ENCODE measurements at regions not wholly inside any gene's neighbourhood (a gene's known extent, or its start where the extent isn't known, plus 50 kb on each side); places are given as distances from the start of the nearest gene placed in this dataset.

GRCh38 chr15:39445931-39446330 is 134.9 kb upstream of the THBS1 start:
- Histone ChIP-seq H3K27ac (ENCODE audit: low read depth, low read length, poor library complexity, severe bottlenecking) (no peak overlapping the region), H3K9me2 (ENCODE audit: low read depth, low read length) (no peaks in the 10 kb centered on the region), H3K9me3 (ENCODE audit: low read length) (no peaks in the 10 kb centered on the region), H3K36me3 (ENCODE audit: insufficient read depth, low read length) (no peaks in the 10 kb centered on the region), H3K4me1 (ENCODE audit: insufficient read depth, low read length, severe bottlenecking) (no peaks in the 10 kb centered on the region), H3K9ac (ENCODE audit: low read length) (no peak overlapping the region), H4K20me1 (ENCODE audit: insufficient read depth, low read length) (no peaks in the 10 kb centered on the region), H3K27me3 (ENCODE audit: insufficient read depth, low read length) (no peaks in the 10 kb centered on the region), H3K4me3 (ENCODE audit: low read depth, low read length, poor library complexity, severe bottlenecking) (no peak overlapping the region), H3K4me2 (ENCODE audit: low read length) (no peak overlapping the region), H2AFZ (ENCODE audit: low read length) (no peak overlapping the region), H3K79me2 (ENCODE audit: insufficient read depth, low read length) (no peaks in the 10 kb centered on the region), H3F3A (ENCODE audit: insufficient read depth, low read length) (no peaks in the 10 kb centered on the region)
- TF ChIP-seq EZH2 (IDR thresholded peaks at IDR 0.05; ENCODE audit: borderline replicate concordance, low read length) (no peak), CTCF (IDR thresholded peaks at IDR 0.05; ENCODE audit: low read length) (no peak)

- Histone ChIP-seq H3K9ac (ENCODE audit: low read length) (no peak overlapping the region), H3K27me3 (ENCODE audit: insufficient read depth, low read length) (no peaks in the 10 kb centered on the region), H3K79me2 (ENCODE audit: insufficient read depth, low read length) (no peaks in the 10 kb centered on the region), H2AFZ (ENCODE audit: low read length) (no peak overlapping the region), H3K4me1 (ENCODE audit: insufficient read depth, low read length, severe bottlenecking) (no peaks in the 10 kb centered on the region), H3K4me2 (ENCODE audit: low read length) (no peak overlapping the region), H3K9me3 (ENCODE audit: low read length) (no peaks in the 10 kb centered on the region), H4K20me1 (ENCODE audit: insufficient read depth, low read length) (no peaks in the 10 kb centered on the region), H3K27ac (ENCODE audit: low read depth, low read length, poor library complexity, severe bottlenecking) (no peak overlapping the region), H3F3A (ENCODE audit: insufficient read depth, low read length) (no peaks in the 10 kb centered on the region), H3K9me2 (ENCODE audit: low read depth, low read length) (no peaks in the 10 kb centered on the region), H3K4me3 (ENCODE audit: low read depth, low read length, poor library complexity, severe bottlenecking) (no peak overlapping the region), H3K36me3 (ENCODE audit: insufficient read depth, low read length) (no peaks in the 10 kb centered on the region)
- no peak for TF ChIP-seq EZH2 (IDR thresholded peaks at IDR 0.05; ENCODE audit: borderline replicate concordance, low read length)
- TF ChIP-seq CTCF (IDR thresholded peaks at IDR 0.05; ENCODE audit: low read length): no peak
These were observed 133.5 kb upstream of the THBS1 start for GRCh38 chr15:39447346-39447745.

- Histone ChIP-seq H3K27me3 (ENCODE audit: insufficient read depth, low read length) (no peaks in the 10 kb centered on the region), H2AFZ (ENCODE audit: low read length) (no peak overlapping the region), H4K20me1 (ENCODE audit: insufficient read depth, low read length) (no peaks in the 10 kb centered on the region), H3K4me3 (ENCODE audit: low read depth, low read length, poor library complexity, severe bottlenecking) (no peak overlapping the region), H3K79me2 (ENCODE audit: insufficient read depth, low read length) (no peaks in the 10 kb centered on the region), H3K9me3 (ENCODE audit: low read length) (no peaks in the 10 kb centered on the region), H3K9me2 (ENCODE audit: low read depth, low read length) (no peaks in the 10 kb centered on the region), H3K36me3 (ENCODE audit: insufficient read depth, low read length) (no peaks in the 10 kb centered on the region), H3K4me2 (ENCODE audit: low read length) (no peak overlapping the region), H3K4me1 (ENCODE audit: insufficient read depth, low read length, severe bottlenecking) (no peaks in the 10 kb centered on the region), H3F3A (ENCODE audit: insufficient read depth, low read length) (no peaks in the 10 kb centered on the region), H3K9ac (ENCODE audit: low read length) (no peak overlapping the region), H3K27ac (ENCODE audit: low read depth, low read length, poor library complexity, severe bottlenecking) (no peak overlapping the region)
- TF ChIP-seq CTCF (IDR thresholded peaks at IDR 0.05; ENCODE audit: low read length) (no peak), EZH2 (IDR thresholded peaks at IDR 0.05; ENCODE audit: borderline replicate concordance, low read length) (no peak)
These were observed 133.0 kb upstream of the THBS1 start for GRCh38 chr15:39447881-39448280.
